ENCODE measurements at regions not wholly inside any gene's neighbourhood (a gene's known extent, or its start where the extent isn't known, plus 50 kb on each side); places are given as distances from the start of the nearest gene placed in this dataset.
"Not testable (repeated sequence)": the region's sequence is repeated elsewhere in the genome, so short reads cannot be mapped to it uniquely, and the experiment has no call there.

DNA sequence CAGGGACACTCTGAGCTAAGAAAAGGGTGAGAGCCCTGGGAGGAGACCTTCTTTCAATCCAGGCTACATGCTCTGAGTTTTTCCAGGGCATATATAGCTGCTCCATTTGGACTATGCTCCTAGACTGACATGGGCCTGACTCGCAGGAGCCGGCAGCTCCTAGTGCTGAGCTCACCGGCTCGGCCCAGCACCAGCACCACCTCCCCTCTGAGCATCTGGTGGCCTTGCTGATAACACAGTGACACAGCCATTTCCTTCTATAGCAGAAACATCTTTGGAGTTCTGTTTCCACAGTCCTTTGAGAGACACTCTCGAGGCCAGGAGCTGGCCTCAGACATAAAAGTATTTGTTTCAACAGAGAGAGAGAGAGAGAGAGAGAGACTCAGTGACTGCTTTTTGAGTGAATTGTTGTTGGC lies 184.9 kb downstream of the TM9SF2 start:
- in situ Hi-C loops (cut with HindIII; ENCODE audit: low sequenced_read_pairs) = no loop called here

DNA sequence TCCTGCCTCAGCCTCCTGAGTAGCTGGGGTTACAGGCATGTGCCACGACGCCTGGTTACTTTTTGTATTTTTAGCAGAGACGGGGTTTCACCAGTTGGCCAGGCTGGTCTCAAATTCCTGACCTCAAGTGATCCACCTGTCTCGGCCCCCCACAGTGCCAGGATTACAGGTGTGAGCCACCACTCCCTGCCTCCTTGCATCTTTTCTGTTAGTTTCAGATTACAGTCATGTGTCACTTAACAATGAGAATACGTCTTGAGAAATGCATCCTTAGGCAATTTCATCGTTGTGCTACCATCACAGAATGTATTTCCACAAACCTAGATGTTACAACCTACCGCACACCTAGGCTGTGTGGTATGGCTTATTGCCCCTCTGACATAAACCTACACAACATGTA lies 180.4 kb downstream of the TM9SF2 start:
- in situ Hi-C loops (cut with HindIII; ENCODE audit: low sequenced_read_pairs) = no loop called here

DNA sequence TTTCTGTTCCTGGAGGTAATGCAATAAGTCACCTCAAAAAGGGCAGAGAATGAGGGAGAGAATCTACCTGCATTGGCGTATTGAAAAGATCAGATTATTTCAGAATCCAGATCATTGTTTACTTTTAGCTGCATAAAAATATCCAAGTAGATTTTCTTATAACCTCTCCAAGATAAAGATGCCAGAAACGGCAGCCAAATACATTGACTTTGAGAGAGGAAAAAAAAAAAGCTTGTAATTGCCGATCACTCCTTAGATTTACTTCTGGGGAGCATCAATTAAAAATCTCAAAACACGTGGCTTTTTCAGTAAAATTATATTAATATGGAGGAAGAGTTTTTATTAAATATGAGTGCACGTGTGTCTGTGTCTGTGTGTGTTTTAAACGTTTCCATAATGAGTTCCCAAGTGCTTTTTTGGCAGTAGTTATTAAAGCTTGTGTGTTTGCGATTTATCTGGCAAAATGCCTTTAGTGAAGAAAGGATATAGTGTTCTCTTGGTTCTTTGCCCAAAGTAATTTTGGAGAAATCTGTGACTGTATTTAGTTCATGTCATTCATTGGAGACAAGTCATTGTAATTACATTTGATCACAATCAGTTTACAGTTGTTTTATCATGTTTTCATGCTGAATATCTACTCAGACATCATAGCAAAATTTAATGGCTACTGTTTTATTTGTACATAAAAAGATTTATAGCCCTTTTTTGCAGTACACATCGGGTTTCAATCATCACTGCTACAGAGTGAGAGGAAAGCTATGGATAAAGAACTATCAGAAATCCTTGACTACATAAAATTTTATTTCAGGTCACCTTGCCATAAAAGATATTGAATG lies 176.1 kb downstream of the TM9SF2 start:
- in situ Hi-C loops (cut with HindIII; ENCODE audit: low sequenced_read_pairs) = no loop called here

DNA sequence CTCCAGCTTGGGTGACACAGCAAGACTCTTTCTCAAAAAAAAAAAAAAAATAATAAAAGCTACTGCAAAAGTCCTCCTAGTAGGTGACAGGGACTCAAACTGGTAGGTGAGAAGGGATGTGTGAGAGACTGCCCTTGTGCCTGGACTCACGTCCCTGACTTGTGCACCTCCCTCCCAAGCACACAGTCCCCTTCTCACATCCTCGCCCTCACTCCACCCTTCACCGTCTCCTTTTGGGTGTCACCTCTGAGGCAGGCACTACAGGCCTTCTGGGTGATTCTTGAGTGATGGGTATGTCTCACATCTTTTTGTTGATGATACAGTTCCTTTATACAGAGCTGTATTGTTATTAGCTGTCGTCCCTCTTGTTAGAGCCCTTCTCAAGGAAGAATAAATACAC lies 170.5 kb downstream of the TM9SF2 start:
- in situ Hi-C loops (cut with HindIII; ENCODE audit: low sequenced_read_pairs) = no loop called here

DNA sequence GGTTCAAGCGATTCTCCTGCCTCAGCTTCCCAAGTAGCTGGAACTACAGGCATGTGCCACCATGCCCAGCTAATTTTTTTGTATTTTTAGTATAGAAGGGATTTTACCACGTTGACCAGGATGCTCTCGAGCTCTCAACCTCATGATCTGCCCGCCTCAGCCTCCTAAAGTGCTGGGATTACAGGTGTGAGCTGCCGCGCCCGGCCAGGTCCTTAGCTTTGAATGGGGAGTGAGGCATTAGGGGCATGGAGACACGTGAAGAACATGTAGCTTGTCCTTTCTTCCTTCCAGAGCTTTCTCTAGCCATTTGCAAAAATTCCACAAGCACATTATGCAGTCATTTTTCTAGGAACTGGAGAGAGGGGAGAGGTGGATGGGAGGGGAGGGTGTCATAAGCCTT lies 167.8 kb downstream of the TM9SF2 start:
- in situ Hi-C loops (cut with HindIII; ENCODE audit: low sequenced_read_pairs) = not testable (repeated sequence)

DNA sequence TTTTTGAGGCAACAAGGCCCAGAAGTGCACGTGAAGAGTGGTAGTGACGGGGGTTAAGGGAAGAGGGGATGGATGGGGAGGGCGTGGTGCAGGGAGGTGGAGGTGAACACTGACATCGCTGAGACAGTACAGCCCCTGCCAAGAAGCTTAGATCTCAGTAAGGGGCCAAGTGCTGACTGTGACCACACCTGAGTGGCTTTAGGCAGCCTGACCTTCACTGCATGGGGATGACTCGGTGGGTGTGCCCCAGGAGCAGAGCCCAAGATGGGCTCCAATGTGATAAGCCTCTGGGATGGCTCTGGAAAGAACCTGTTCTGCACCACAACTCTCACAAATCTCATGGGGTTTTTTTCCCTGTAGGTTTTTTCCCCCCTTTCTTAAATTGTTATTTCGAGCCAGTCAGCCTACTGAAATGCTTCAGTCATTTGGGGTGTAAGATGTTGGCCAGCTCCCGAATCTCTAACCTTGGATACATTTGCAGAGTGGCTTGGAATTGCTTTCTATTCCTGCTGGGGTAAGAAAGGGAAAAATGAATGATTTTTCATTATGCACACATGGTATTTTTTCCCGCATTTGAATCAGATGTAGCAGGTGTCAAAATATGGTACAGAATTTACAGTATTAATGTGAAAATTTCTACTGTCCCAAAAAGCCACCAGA lies 165.0 kb downstream of the TM9SF2 start:
- in situ Hi-C loops (cut with HindIII; ENCODE audit: low sequenced_read_pairs) = no loop called here

DNA sequence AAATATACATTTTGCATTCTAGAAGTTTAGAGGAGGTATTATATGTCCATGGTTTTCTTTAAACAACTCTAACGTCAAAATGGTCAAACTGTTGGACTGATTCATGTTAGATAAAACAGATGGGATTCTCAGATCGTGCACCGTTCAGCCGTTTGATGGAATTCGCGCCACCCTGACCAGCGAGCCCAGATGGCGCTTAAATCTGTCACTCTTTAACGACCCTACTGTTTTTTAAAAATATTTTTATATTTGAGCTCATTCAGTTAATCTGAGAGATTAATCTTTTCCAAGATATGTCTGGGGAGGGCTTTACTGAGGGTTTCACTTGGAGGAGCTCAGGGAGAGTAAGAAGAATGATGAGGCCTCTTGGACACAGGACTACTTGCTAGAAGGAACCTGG lies 164.4 kb downstream of the TM9SF2 start:
- in situ Hi-C loops (cut with HindIII; ENCODE audit: low sequenced_read_pairs) = no loop called here

DNA sequence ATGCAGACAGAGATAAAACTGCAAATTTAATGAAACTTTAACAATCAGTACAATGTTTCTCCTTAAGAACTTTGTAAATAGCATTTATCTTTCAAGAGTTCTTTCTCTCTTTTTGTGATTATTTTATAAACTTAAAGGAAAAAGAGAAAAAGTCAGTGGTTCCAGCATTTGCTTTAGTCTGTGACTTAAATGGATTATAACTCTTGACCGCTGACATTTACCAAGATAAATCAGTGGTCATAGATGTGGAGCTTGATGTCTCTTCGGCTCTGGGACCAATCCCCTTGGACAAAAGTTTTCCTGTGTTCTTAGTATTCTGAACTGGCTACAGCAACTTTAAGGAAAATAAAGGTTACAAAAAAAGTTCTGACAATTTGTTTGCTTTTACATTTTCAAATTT lies 162.6 kb downstream of the TM9SF2 start:
- in situ Hi-C loops (cut with HindIII; ENCODE audit: low sequenced_read_pairs) = no loop called here

DNA sequence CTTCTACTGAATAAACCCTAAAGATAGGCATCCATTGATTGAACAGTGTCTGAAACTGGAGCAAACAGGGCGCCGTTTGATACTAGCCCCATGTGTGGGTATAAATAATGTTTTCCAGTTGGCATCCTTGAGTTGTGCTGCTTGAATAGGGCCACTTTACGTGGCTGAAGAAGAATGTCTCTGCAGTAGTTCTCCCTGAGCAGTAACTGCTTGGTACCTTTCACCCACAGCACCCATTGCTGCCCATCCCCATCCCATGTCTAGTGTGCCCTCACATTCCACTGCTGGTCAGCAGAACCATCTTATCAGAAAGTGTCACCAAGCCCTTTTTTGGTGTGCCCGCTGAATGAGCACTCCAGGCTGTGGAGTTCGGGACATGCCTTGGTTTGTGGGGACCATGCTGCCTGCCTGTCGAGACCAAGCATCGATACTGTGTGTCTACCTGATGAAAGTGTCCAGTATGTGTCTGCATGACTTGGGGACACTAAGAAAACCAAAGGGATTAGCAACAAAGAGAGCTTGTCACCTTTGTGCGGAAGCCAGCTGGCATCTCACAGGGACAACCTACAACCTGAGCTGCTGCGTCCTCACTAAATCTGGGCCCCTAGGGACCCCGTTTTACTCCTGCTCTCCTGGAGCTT lies 162.0 kb downstream of the TM9SF2 start:
- in situ Hi-C loops (cut with HindIII; ENCODE audit: low sequenced_read_pairs) = no loop called here

DNA sequence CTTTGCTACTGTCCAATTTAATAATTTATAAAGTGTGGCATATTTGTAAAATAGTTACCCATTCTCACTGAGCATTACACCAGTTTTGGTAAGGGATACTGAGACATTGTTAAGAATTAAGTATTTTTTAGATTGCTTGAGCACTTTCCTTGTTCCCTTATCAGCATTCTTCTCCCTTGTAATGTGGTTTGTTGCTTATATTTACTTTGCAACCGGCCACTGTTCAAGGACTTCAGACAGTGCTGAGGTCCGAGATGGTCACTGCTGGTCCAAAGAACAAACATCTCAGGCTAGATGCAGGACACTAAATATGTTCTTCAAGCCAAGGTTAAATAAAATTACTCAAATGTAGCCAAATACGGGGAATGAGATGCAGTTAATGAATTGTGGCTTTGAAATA lies 161.4 kb downstream of the TM9SF2 start:
- in situ Hi-C loops (cut with HindIII; ENCODE audit: low sequenced_read_pairs) = no loop called here

DNA sequence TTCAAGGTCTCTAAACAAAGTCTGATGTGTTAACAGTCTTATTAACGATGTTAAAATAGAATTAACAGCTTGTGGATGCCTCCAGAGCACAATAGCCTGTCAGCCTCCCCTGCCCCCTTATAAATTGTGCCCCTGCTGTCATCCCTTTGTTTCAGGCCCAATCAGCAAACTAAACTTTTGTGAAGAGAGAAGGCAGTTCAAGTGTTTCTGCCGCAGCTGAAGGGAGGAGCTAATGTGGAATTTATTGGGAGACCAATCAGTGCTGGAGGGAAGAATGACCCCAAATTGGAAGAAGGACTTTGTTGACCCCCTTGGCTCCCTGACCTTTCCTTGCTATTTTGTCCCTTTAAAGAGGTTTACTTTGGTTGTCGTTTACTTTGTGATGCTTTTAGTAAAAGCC lies 160.5 kb downstream of the TM9SF2 start:
- in situ Hi-C loops (cut with HindIII; ENCODE audit: low sequenced_read_pairs) = no loop called here

DNA sequence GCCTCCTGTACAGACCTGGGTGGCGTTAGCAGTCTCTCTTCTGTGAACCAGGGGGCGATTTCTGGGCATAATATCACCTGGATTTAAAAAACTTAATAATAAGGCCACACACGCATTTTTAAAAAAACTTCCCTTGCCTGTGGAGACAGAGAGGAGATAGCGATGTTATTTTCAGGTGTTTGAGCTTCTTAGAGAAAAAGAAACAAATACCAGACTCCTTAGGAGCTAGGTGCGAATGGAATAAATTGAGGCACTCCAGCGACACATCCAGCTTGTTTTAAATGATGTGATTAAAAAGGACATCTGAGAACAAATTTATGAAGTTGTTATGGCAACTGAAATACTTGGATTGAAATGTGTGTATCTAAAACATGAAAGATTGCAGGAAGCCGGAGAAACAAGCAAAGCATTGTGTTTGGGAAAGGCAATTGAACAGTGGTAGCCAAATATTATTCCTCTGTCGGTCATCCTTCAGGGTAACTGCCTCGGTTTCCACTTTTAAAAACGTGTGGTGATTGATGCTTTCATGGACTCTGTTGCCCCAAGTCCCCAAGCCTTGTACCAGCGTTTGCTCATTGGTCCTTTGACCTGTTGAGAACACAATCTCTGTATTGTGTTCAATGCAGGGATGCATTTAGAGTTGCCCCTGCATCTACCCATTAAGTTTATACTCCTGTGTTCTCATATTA lies 158.7 kb downstream of the TM9SF2 start:
- in situ Hi-C loops (cut with HindIII; ENCODE audit: low sequenced_read_pairs) = no loop called here

DNA sequence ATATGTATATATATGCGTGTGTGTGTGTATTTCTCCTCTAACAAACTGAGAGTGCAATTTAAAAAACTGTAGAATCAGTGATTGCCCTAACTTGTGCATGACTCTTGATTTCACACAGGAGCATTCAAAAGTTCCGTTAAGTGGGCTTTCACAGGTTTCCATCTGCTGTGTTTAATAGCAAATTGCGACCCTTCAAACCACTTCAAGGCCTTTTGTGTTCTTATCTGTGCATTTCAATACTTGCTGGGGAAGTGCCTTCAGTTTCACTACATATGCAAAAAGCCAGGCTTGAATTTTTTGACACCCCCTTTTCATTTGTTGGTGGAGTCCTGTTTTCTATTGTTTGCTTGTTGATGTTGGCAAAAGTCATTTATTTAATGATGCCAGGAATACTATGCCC lies 158.0 kb downstream of the TM9SF2 start:
- in situ Hi-C loops (cut with HindIII; ENCODE audit: low sequenced_read_pairs) = no loop called here

DNA sequence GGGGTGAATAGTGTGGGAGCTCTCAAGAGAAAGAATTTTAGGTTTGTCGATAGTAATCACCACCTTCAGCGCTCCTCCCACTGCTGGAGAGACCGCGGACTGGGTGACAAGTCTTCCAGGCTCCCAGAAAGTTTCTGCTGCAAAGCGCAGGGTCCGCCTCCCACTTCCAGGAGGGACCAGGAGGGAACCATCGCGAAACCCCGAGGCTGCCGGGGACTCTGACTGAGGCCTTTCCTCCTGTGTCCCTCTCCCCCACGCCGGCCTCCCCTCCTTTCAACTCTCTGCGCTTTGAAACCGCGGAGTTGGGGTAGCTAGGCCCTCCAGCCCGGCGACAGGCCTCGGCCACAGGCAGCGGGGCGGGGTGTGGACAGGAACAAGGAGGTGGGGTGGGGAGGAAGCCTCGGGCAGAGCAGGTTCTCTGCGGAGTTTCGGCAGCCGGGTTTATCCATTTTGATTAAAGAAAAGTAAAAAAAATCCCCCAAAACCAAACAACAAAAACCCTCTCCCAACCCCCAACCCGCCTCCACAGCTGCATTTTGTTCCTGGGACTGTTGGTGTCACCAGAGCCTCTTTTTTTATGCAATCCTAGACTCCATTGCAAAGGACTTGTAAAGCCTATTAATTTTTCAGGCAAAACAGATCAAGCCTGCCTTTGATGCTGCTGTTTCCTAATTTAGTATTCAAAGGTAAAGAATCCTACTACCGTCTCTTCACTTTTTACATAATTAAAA lies 157.2 kb downstream of the TM9SF2 start:
- in situ Hi-C loops (cut with HindIII; ENCODE audit: low sequenced_read_pairs) = no loop called here

DNA sequence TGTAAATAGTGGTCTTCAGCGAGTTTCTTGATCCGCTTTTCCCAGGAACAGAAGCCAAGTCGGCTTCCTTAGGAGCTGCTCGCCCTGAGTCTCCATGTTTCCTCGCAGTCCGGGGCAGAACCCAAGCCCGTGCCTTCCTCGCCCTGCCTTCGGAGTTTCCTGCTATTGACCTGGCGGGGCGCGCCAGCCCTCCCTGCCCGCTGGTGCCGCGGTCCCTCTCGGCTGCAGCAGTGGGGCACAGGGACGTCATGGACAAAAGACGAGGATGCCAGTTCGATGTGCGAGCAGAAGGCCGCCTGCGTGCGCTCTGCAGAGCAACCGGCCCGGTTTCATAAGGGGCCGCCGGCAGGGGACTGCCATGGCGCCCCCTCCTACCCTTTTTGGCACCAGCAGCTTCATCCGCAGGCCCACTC lies 156.6 kb downstream of the TM9SF2 start:
- in situ Hi-C loops (cut with HindIII; ENCODE audit: low sequenced_read_pairs) = no loop called here

DNA sequence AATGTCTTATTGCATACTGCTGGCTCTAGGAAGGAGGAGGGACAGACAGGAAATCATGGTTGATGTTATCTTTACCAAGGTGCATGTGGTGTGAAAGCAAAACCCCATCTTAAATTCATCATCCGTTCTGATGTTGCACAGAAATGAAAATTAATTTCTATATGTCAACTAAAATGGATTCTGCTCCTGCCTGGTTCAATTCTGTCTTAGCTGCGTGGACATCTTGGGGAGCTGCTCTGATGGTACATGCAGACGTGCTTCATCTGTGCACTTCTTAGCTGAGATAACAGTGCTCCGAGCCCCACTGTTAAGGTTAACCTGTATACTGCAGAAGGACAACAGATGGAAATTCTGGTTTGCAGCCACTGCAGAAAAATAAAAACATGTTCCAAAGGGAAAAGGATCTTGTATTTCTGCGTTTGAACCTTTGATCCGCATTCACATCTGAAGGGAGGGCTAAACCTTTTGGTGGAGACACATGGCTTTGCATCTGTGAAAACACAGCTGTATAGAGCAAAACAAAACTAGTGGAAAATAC lies 155.6 kb downstream of the TM9SF2 start:
- in situ Hi-C loops (cut with HindIII; ENCODE audit: low sequenced_read_pairs) = no loop called here

DNA sequence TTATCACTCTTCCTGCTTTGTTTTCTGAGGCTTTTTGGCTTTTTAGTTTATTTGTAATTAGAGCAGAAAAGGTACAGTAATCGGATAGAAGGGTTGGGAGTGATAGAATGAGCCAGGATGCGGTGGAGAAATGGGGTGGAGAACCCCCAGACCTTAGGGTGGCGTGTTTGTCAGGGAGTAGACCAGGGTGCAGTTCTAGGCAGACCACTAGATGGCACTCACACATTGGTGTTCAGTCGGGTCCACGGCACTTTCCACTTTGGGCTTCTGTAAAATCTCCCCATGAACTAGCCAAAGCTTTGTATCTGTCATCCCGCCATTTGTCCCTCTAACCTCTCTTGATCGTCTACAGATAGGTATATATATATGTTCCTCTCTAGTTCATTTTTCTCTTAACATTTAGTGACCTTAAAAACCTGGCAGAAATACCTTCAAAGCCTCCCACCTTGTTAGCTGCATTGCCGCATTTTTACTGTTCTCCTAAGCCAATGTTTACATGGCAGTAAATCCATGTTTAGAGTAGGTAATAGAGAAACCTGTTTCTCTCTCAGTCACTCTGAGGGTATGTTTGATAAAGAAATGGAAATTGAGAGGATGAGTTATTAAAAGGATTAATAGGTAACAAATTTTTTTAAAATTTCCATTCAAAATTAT lies 154.9 kb downstream of the TM9SF2 start:
- in situ Hi-C loops (cut with HindIII; ENCODE audit: low sequenced_read_pairs) = no loop called here

DNA sequence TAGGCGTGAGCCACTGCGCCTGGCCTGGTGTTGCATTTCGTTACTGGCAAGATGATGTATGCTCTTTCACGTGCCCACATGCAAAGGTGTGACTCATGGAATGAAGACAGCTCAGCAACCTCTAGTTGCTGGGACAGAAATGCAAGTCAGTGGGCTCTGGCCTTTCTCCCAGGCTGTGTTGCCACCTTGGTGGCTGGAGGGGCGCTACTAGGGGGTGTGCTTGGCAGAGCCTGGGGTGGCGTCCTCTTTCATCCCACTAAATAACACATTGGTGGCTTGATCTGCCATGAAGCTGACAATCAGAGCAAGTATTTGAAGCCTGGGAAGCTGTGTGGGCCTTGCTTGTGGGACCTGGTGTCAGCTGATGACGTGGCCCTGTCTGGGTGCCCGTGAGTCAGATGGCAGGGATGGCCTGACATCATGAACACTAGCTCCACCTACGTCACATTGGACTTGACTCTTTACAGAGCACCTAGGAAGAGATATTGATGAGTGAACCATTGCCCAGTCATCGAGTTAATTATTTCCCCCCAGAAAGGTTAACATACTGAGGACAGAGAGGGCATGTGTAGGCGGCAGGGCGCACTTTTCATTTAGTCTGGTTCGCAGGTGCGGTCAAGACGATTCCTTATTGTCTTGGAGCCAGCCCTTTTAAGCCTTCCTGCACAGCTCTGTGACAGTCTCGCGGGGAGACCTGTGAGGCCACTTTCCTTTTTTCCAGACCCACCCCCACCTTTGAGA lies 154.2 kb downstream of the TM9SF2 start:
- in situ Hi-C loops (cut with HindIII; ENCODE audit: low sequenced_read_pairs) = no loop called here

DNA sequence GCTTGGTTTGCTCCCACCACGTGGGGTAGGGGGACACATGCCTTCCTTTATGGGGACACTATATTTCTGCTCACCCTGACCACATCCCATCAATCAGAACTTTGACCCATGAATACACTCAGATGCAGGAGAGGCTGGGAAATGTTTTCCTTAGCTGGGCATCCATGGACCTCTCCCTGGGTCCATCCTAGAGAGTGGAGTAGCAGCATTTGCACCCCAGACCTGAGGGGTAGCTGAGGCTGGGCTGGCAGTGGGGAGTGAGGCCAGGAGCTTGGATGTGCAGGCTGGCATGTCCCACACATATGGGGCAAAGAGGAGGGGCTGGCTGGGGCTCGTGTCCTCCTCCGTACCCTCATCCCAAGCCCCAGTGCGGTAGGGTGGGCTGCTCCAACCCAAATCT lies 152.8 kb downstream of the TM9SF2 start:
- in situ Hi-C loops (cut with HindIII; ENCODE audit: low sequenced_read_pairs) = no loop called here

Data from DLD1 (cell line).